IMR-90 (cell line): ENCODE measurements at regions not wholly inside any gene's neighbourhood (a gene's known extent, or its start where the extent isn't known, plus 50 kb on each side); places are given as distances from the start of the nearest gene placed in this dataset.

Experiments
- ATAC-seq: fragments of 200-7000 bp; cut with Tn5 transposase; 2 replicates; pipeline ENCODE4 v1.9.1; 2020; ENCODE audit warnings: low read depth, mild to moderate bottlenecking, moderate library complexity
- BruUV-seq: library from RNA; stranded (reverse); fragments of 400-500 nt; replicated peaks from 2 replicates; lab custom pipeline; 2021; lab: Mats Ljungman, UMichigan
- CTCF ChIA-PET: fragments of 300-600 bp; formaldehyde crosslinking; extraction: SDS; loops from one replicate; lab custom pipeline; 2021; ENCODE audit warnings: antibody characterized with exemption; lab: Yijun Ruan, JAX
- POLR2A ChIA-PET: fragments of 300-600 bp; sonication (Branson Sonifier 250); formaldehyde crosslinking; loops from one replicate; lab custom pipeline; 2022; ENCODE audit warnings: antibody characterized with exemption; ENCODE audit not compliant: unreplicated experiment; lab: Charles Lee
- DNase-seq: peaks from one replicate; pipeline ENCODE4 v3.0.0; 2013
- H2AFZ ChIP-seq: replicated peaks from 2 replicates; pipeline ENCODE3; 2013; ENCODE audit warnings: low read length, mild to moderate bottlenecking; ENCODE audit not compliant: poor library complexity
- H2AK5ac ChIP-seq: 2 replicates; pipeline ENCODE4 v1.6.1; 2013; ENCODE audit warnings: low read depth, low read length, inconsistent platforms
- H2AK9ac ChIP-seq: replicated peaks from 2 replicates; pipeline ENCODE3; 2013; ENCODE audit warnings: mild to moderate bottlenecking, low read depth, low read length, moderate library complexity; ENCODE audit not compliant: poor library complexity
- H2BK120ac ChIP-seq: 2 replicates; pipeline ENCODE4 v1.6.1; 2013; ENCODE audit warnings: low read depth, low read length, inconsistent platforms
- H2BK15ac ChIP-seq: 3 replicates; pipeline ENCODE4 v1.6.1; 2013; ENCODE audit warnings: low read depth, low read length, inconsistent platforms
- H2BK20ac ChIP-seq: 2 replicates; pipeline ENCODE4 v1.6.1; 2013; ENCODE audit warnings: low read depth, mild to moderate bottlenecking, inconsistent platforms, low read length, moderate library complexity
- H2BK5ac ChIP-seq: 2 replicates; pipeline ENCODE4 v1.6.1; 2013; ENCODE audit warnings: mild to moderate bottlenecking, low read depth, low read length, inconsistent platforms; ENCODE audit not compliant: poor library complexity, severe bottlenecking
- H3K14ac ChIP-seq: replicated peaks from 2 replicates; pipeline ENCODE4 v1.6.1; 2013; ENCODE audit warnings: low read depth, low read length, inconsistent platforms
- H3K18ac ChIP-seq: 2 replicates; pipeline ENCODE4 v1.6.1; 2013; ENCODE audit warnings: low read depth, low read length, control low read depth
- H3K23ac ChIP-seq: 2 replicates; pipeline ENCODE4 v1.6.1; 2013; ENCODE audit warnings: low read depth, low read length, inconsistent platforms
- H3K27ac ChIP-seq: 2 replicates; pipeline ENCODE4 v1.5.1; 2013; ENCODE audit warnings: mild to moderate bottlenecking, control low read depth, low read length; ENCODE audit not compliant: insufficient read depth
- H3K27me3 ChIP-seq: 2 replicates; pipeline ENCODE4 v1.6.1; 2013; ENCODE audit warnings: low read length; ENCODE audit not compliant: control insufficient read depth, insufficient read depth
- H3K36me3 ChIP-seq: 2 replicates; pipeline ENCODE4 v1.6.1; 2013; ENCODE audit warnings: low read length, mixed read lengths; ENCODE audit not compliant: control insufficient read depth, insufficient read depth
- H3K4ac ChIP-seq: 2 replicates; pipeline ENCODE4 v1.6.1; 2013; ENCODE audit warnings: low read depth, low read length, inconsistent platforms
- H3K4me1 ChIP-seq: 2 replicates; pipeline ENCODE4 v1.6.1; 2013; ENCODE audit warnings: low read length, mixed read lengths; ENCODE audit not compliant: control insufficient read depth, insufficient read depth
- H3K4me2 ChIP-seq: 2 replicates; pipeline ENCODE4 v1.6.1; 2013; ENCODE audit warnings: low read depth, mild to moderate bottlenecking, control low read depth, low read length, moderate library complexity
- H3K4me3 ChIP-seq: 2 replicates; pipeline ENCODE4 v1.5.1; 2013; ENCODE audit warnings: low read depth, mild to moderate bottlenecking, control low read depth, low read length, moderate library complexity; ENCODE audit not compliant: insufficient read depth
- H3K56ac ChIP-seq: 2 replicates; pipeline ENCODE4 v1.6.1; 2013; ENCODE audit warnings: low read length, inconsistent platforms; ENCODE audit not compliant: insufficient read depth; ENCODE audit errors: extremely low read depth
- H3K79me1 ChIP-seq, 2 experiments: 2 replicates each; pipeline ENCODE4 v1.6.1; 2013; ENCODE audit warnings: low read length in 2 of 2, inconsistent platforms in 1 of 2, low read depth in 1 of 2
- H3K9ac ChIP-seq: 2 replicates; pipeline ENCODE4 v1.6.1; 2013; ENCODE audit warnings: low read depth, low read length, control low read depth
- H3K9me1 ChIP-seq: 2 replicates; pipeline ENCODE4 v1.6.1; 2013; ENCODE audit warnings: low read length, inconsistent platforms; ENCODE audit not compliant: insufficient read depth
- H3K9me3 ChIP-seq: 2 replicates; pipeline ENCODE4 v1.6.1; 2013; ENCODE audit warnings: low read length; ENCODE audit not compliant: control insufficient read depth, insufficient read depth
- H4K20me1 ChIP-seq: 2 replicates; pipeline ENCODE4 v1.6.1; 2013; ENCODE audit warnings: low read length, inconsistent platforms; ENCODE audit not compliant: insufficient read depth
- H4K5ac ChIP-seq: 2 replicates; pipeline ENCODE4 v1.6.1; 2013; ENCODE audit warnings: mild to moderate bottlenecking, low read depth, low read length, control low read depth
- H4K8ac ChIP-seq, 2 experiments: 2 replicates each; pipeline ENCODE4 v1.6.1; 2013; ENCODE audit warnings: low read depth in 2 of 2, low read length in 2 of 2, control low read depth in 1 of 2, inconsistent platforms in 1 of 2
- H4K91ac ChIP-seq: 2 replicates; pipeline ENCODE4 v1.6.1; 2013; ENCODE audit warnings: low read depth, low read length, inconsistent platforms; ENCODE audit not compliant: insufficient read depth
- CEBPB ChIP-seq: IDR thresholded peaks from 2 replicates; pipeline ENCODE4 v1.6.1; 2012; ENCODE audit warnings: low read depth, low read length, improper control_type of control experiment
- CHD1 ChIP-seq: IDR thresholded peaks from 2 replicates; pipeline ENCODE4 v1.6.1; 2012; ENCODE audit warnings: low read depth, low read length, improper control_type of control experiment
- NFE2L2 ChIP-seq: fragments of 150-350 bp; IDR thresholded peaks from 2 replicates; pipeline ENCODE4 v1.6.1; 2016; ENCODE audit warnings: low read depth, mild to moderate bottlenecking, low read length
- POLR2A ChIP-seq: IDR thresholded peaks from 2 replicates; pipeline ENCODE4 v1.6.1; 2012; ENCODE audit warnings: mild to moderate bottlenecking, low read depth, low read length
- RAD21 ChIP-seq: IDR thresholded peaks from 2 replicates; pipeline ENCODE4 v1.6.1; 2012; ENCODE audit warnings: low read length, improper control_type of control experiment
- RFX5 ChIP-seq: IDR thresholded peaks from 2 replicates; pipeline ENCODE4 v1.8.0; 2012; ENCODE audit warnings: low read depth, mild to moderate bottlenecking, low read length, moderate library complexity
- WGBS, 2 experiments: methylation state at CpG; one replicate each; pipeline versions ENCODE4 v1.1.5 to v1.1.7; 2013; ENCODE audit warnings: missing lambda C conversion rate in 2 of 2; ENCODE audit not compliant: insufficient read length in 1 of 2; ENCODE audit errors: extremely low coverage in 2 of 2; 5-methylcytosine and 5-hydroxymethylcytosine counted together
- dilution Hi-C: fragments of 300-500 bp; cut with HindIII; formaldehyde crosslinking; loops from one replicate; pipeline ENCODE4 v1.14.3; 2018; ENCODE audit warnings: low sequenced_read_pairs; ENCODE audit not compliant: unreplicated experiment
- in situ Hi-C: fragments of 300-500 bp; cut with MboI; formaldehyde crosslinking; loops from 3 replicates; pipeline ENCODE4 v1.14.3; 2019; ENCODE audit warnings: low sequenced_read_pairs, inconsistent platforms, mixed read lengths
- intact Hi-C: fragments of 100-400 bp; cut with micrococcal nuclease; formaldehyde crosslinking; loops from 2 replicates; pipeline ENCODE4 v1.10.0; 2022
- TF ChIP-seq, protein P1 (sequence below): fragments of 150-350 bp; IDR thresholded peaks from 2 replicates; pipeline ENCODE4 v1.6.1; 2017; ENCODE audit warnings: mild to moderate bottlenecking, antibody characterized with exemption, low read length, low read depth
- TF ChIP-seq, protein P2 (sequence below): conservative IDR thresholded peaks from 2 replicates; pipeline ENCODE4 v1.5.1; 2012; ENCODE audit warnings: mild to moderate bottlenecking, low read depth, low read length, improper control_type of control experiment

- no peaks in the 10 kb centered on the region for H3K36me3 ChIP-seq
- H4K8ac ChIP-seq = no peak overlapping the region
- no peak overlapping the region for H2BK20ac ChIP-seq
- no peak overlapping the region for H3K4ac ChIP-seq
- dilution Hi-C loops = no loop called here
- H4K20me1 ChIP-seq = no peaks in the 10 kb centered on the region
- no peak overlapping the region for H2BK5ac ChIP-seq
- no peak overlapping the region for H3K18ac ChIP-seq
- WGBS, 2 experiments = 72% methylated on average over 3 of the region's 4 CpGs; no CpG with 5 or more reads in 1 of the 2 experiments
- no peak overlapping the region for H3K23ac ChIP-seq
- H2BK120ac ChIP-seq = no peak overlapping the region
- no peak overlapping the region for H4K91ac ChIP-seq
- H2AK9ac ChIP-seq = no peak overlapping the region
- no peaks in the 10 kb centered on the region for H3K9me1 ChIP-seq
- in situ Hi-C loops = no loop called here
- ChIA-PET CTCF (no interaction called here), POLR2A (no interaction called here)
- BruUV-seq = no TSS peak
- no peaks in the 10 kb centered on the region for H3K9me3 ChIP-seq
- no peak overlapping the region for H2AFZ ChIP-seq
- H3K4me3 ChIP-seq = no peak overlapping the region
- no peak for TF ChIP-seq RFX5
- TF ChIP-seq, protein P1, sequence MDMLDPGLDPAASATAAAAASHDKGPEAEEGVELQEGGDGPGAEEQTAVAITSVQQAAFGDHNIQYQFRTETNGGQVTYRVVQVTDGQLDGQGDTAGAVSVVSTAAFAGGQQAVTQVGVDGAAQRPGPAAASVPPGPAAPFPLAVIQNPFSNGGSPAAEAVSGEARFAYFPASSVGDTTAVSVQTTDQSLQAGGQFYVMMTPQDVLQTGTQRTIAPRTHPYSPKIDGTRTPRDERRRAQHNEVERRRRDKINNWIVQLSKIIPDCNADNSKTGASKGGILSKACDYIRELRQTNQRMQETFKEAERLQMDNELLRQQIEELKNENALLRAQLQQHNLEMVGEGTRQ = no peak
- TF ChIP-seq POLR2A = no peak
- no peak for TF ChIP-seq CEBPB
- TF ChIP-seq NFE2L2 = no peak
- TF ChIP-seq, protein P2, sequence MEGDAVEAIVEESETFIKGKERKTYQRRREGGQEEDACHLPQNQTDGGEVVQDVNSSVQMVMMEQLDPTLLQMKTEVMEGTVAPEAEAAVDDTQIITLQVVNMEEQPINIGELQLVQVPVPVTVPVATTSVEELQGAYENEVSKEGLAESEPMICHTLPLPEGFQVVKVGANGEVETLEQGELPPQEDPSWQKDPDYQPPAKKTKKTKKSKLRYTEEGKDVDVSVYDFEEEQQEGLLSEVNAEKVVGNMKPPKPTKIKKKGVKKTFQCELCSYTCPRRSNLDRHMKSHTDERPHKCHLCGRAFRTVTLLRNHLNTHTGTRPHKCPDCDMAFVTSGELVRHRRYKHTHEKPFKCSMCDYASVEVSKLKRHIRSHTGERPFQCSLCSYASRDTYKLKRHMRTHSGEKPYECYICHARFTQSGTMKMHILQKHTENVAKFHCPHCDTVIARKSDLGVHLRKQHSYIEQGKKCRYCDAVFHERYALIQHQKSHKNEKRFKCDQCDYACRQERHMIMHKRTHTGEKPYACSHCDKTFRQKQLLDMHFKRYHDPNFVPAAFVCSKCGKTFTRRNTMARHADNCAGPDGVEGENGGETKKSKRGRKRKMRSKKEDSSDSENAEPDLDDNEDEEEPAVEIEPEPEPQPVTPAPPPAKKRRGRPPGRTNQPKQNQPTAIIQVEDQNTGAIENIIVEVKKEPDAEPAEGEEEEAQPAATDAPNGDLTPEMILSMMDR = no peak
- no peak for TF ChIP-seq RAD21
- TF ChIP-seq CHD1 = no peak
- H3K14ac ChIP-seq = no peak overlapping the region
- no peak overlapping the region for H4K5ac ChIP-seq
- H3K27me3 ChIP-seq = no peaks in the 10 kb centered on the region
- DNase-seq (no peak), ATAC-seq (no peak)
- H3K9ac ChIP-seq = no peak overlapping the region
- H3K56ac ChIP-seq = no peak overlapping the region
- H3K4me1 ChIP-seq = no peaks in the 10 kb centered on the region
- H2BK15ac ChIP-seq = no peak overlapping the region
- H3K79me1 ChIP-seq = no peaks in the 10 kb centered on the region
- H3K4me2 ChIP-seq = no peak overlapping the region
- H2AK5ac ChIP-seq = no peak overlapping the region
- H3K27ac ChIP-seq = no peak overlapping the region
- intact Hi-C loops = no loop called here
Observed at GRCh38 chr3:130627143-130627855, 110.3 kb downstream of the COL6A6 start.
